Smooth muscle cell (in vitro differentiated cells): ENCODE measurements at regions not wholly inside any gene's neighbourhood (a gene's known extent, or its start where the extent isn't known, plus 50 kb on each side); places are given as distances from the start of the nearest gene placed in this dataset.

ENCODE experiments used
- DNase-seq: peaks from one replicate; lab custom pipeline; 2025; ENCODE audit not compliant: unreplicated experiment; lab: John Stamatoyannopoulos, UW
- H2AFZ ChIP-seq: fragments of 200-600 bp; sonication (generic); 2 replicates; pipeline ENCODE4 v1.6.0; 2016; ENCODE audit warnings: antibody characterized with exemption, low read depth, mild to moderate bottlenecking
- H3F3A ChIP-seq: fragments of 200-600 bp; sonication (generic); 2 replicates; pipeline ENCODE4 v1.6.0; 2017; ENCODE audit warnings: antibody characterized with exemption, low read depth
- H3K27ac ChIP-seq: fragments of 200-600 bp; sonication (generic); 2 replicates; pipeline ENCODE4 v1.5.1; 2016; ENCODE audit warnings: low read depth, mild to moderate bottlenecking
- H3K27me3 ChIP-seq: fragments of 200-600 bp; sonication (generic); 2 replicates; pipeline ENCODE4 v1.6.1; 2016; ENCODE audit warnings: low read depth, mild to moderate bottlenecking
- H3K36me3 ChIP-seq: fragments of 200-600 bp; sonication (generic); 2 replicates; pipeline ENCODE4 v1.5.1; 2016; ENCODE audit warnings: low read depth
- H3K4me1 ChIP-seq: fragments of 200-600 bp; sonication (generic); 2 replicates; pipeline ENCODE4 v1.5.1; 2016; ENCODE audit warnings: low read depth
- H3K4me2 ChIP-seq: fragments of 200-600 bp; sonication (generic); 2 replicates; pipeline ENCODE4 v1.6.0; 2016; ENCODE audit warnings: mild to moderate bottlenecking
- H3K4me3 ChIP-seq: fragments of 200-600 bp; sonication (generic); 2 replicates; pipeline ENCODE4 v1.5.1; 2016; ENCODE audit warnings: mild to moderate bottlenecking
- H3K79me2 ChIP-seq: fragments of 200-600 bp; sonication (generic); 2 replicates; pipeline ENCODE4 v1.6.0; 2016; ENCODE audit warnings: low read depth, mild to moderate bottlenecking
- H3K9ac ChIP-seq: fragments of 200-600 bp; sonication (generic); 2 replicates; pipeline ENCODE4 v1.6.0; 2016; ENCODE audit warnings: low read depth
- H3K9me3 ChIP-seq: fragments of 200-600 bp; sonication (generic); replicated peaks from 2 replicates; pipeline ENCODE4 v1.5.1; 2016; ENCODE audit warnings: low read depth
- H4K20me1 ChIP-seq: fragments of 200-600 bp; sonication (generic); 2 replicates; pipeline ENCODE4 v1.6.0; 2016; ENCODE audit warnings: low read depth
- WGBS: methylation state at CpG from one replicate; pipeline ENCODE4 v1.1.7; 2016; ENCODE audit warnings: low lambda C conversion rate; 5-methylcytosine and 5-hydroxymethylcytosine counted together
- TF ChIP-seq, protein P1 (sequence below): fragments of 200-600 bp; sonication (generic); IDR thresholded peaks from 2 replicates; pipeline ENCODE4 v1.5.1; 2017; ENCODE audit warnings: borderline replicate concordance, mild to moderate bottlenecking, antibody characterized with exemption; ENCODE audit not compliant: insufficient read depth, poor library complexity, severe bottlenecking

DNA sequence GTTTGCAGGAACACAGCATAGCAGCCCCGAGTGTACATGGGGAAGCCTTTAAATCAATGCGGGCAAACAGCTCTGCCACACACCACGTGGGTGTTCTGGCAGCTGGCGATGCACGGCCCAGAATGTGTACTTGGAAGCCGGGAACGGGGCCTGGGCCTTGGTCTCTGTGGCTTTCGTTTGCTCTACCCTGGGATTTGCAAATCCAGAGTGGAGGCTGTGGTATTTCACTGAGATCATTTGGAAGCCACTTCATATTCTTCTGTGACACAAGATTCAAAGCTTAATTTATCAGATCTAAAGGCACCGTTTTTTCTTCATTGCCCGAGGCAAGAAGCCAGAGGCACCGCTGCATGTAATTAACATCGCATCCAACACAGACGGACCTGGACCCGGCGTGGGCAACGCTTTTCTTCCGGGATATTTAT lies 246.3 kb upstream of the MYT1L start:
- Histone ChIP-seq H3K9me3 (no peaks in the 10 kb centered on the region), H3K4me1 (no peaks in the 10 kb centered on the region), H3K27me3 (no peaks in the 10 kb centered on the region), H3K9ac (no peak overlapping the region), H3F3A (no peaks in the 10 kb centered on the region), H3K79me2 (no peaks in the 10 kb centered on the region), H3K27ac (no peak overlapping the region), H3K4me2 (no peak overlapping the region), H3K4me3 (no peak overlapping the region), H2AFZ (no peak overlapping the region), H4K20me1 (no peaks in the 10 kb centered on the region), H3K36me3 (no peaks in the 10 kb centered on the region)
- WGBS: 90% methylated on average over 17 of the region's 17 CpGs
- DNase-seq: no peak
- TF ChIP-seq, protein P1, sequence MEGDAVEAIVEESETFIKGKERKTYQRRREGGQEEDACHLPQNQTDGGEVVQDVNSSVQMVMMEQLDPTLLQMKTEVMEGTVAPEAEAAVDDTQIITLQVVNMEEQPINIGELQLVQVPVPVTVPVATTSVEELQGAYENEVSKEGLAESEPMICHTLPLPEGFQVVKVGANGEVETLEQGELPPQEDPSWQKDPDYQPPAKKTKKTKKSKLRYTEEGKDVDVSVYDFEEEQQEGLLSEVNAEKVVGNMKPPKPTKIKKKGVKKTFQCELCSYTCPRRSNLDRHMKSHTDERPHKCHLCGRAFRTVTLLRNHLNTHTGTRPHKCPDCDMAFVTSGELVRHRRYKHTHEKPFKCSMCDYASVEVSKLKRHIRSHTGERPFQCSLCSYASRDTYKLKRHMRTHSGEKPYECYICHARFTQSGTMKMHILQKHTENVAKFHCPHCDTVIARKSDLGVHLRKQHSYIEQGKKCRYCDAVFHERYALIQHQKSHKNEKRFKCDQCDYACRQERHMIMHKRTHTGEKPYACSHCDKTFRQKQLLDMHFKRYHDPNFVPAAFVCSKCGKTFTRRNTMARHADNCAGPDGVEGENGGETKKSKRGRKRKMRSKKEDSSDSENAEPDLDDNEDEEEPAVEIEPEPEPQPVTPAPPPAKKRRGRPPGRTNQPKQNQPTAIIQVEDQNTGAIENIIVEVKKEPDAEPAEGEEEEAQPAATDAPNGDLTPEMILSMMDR: no peak

DNA sequence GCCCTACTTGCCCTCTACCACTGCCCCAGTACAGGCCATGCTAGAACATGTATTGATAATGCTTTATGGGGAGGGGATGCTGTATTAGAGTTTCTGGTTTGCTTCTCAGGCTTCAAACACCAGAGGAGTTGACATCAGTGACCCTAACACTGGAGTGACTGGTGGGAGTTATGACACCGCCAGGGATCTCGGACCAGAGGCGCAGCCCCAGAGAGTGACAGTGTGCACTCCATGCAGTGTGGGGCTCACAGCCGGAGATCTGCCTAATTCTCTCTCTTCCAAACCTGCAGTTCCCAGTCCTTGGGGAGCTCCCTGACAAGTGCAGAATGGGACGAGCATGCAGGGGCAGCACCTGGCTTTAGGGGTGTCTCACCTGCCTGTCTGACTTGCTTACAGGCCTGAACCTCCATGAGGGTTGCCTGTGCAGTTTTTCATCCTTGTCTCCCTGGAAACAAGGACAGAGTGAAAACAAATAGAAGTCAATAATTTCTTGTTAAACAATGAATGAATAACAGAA lies 244.9 kb upstream of the MYT1L start:
- no peak overlapping the region for H3K4me3 ChIP-seq
- no peaks in the 10 kb centered on the region for H3K4me1 ChIP-seq
- TF ChIP-seq, protein P1: no peak
- no peaks in the 10 kb centered on the region for H3K27me3 ChIP-seq
- H3F3A ChIP-seq: no peaks in the 10 kb centered on the region
- 97% methylated on average over 5 of the region's 5 CpGs for WGBS
- no peak for DNase-seq
- H3K79me2 ChIP-seq: no peaks in the 10 kb centered on the region
- no peak overlapping the region for H3K27ac ChIP-seq
- H3K4me2 ChIP-seq: no peak overlapping the region
- H4K20me1 ChIP-seq: no peaks in the 10 kb centered on the region
- H3K9ac ChIP-seq: no peak overlapping the region
- no peak overlapping the region for H2AFZ ChIP-seq
- H3K9me3 ChIP-seq: no peaks in the 10 kb centered on the region
- H3K36me3 ChIP-seq: no peaks in the 10 kb centered on the region

DNA sequence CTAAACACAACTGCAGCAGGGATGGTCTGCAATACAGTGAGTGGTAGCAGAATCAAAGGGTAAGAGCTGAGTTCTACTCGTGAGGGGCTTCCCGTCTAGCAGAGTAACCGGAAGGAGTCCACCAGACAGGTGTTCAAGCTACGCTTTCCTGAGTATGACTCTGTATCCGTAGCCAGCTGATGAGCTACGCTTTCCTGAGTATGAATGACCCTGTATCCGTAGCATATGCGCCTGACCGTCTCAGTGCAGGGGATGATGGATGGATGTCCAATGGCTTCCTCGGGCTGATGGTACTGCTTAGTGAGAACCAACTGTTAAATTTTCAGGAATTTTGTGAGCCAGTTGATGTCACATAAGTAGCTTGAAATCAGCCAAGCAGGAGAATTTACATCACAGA lies 244.1 kb upstream of the MYT1L start:
- no peaks in the 10 kb centered on the region for H4K20me1 ChIP-seq
- no peak overlapping the region for H3K4me3 ChIP-seq
- H3K27ac ChIP-seq: no peak overlapping the region
- no peaks in the 10 kb centered on the region for H3F3A ChIP-seq
- no peaks in the 10 kb centered on the region for H3K36me3 ChIP-seq
- no peak overlapping the region for H2AFZ ChIP-seq
- DNase-seq: no peak
- H3K9me3 ChIP-seq: no peaks in the 10 kb centered on the region
- H3K27me3 ChIP-seq: no peaks in the 10 kb centered on the region
- no peaks in the 10 kb centered on the region for H3K79me2 ChIP-seq
- TF ChIP-seq, protein P1: no peak
- H3K9ac ChIP-seq: no peak overlapping the region
- H3K4me2 ChIP-seq: no peak overlapping the region
- H3K4me1 ChIP-seq: no peaks in the 10 kb centered on the region
- 93% methylated on average over 10 of the region's 10 CpGs for WGBS

DNA sequence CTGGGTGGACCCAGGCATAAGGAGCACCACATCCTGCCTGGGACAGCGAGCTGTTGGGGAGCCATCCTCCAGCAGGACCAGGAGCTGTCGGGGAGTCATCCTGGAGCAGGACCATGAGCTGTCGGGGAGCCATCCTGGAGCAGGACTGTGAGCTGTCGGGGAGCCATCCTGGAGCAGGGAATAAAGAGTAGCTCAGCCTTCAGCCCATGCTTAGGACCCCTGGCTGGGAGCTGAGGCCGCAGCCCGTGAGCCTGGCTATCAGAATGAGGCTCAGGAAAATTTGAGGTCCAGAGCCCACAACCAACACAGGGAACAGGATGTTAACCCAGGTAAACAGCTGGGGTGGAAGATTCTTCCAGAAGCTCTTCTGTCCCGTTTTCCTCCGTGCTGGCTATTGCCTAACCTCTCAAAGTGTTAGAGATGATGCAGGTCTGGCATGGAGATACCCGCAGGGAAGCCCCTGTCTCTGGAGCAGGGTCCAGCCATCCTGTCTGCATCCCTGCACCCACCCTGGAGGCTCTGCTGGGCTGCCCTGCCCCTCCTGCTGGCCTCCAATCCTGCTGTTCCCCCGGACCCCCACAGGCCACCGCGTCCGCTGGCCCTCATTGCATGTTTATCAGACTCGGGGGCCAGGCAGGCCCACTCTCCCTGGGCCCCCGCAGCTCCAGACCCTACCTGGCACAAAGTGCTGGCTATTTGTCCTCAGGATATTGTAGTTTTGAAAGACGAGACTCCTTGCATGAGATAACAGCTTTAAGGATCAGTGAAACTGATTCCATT lies 243.5 kb upstream of the MYT1L start:
- Histone ChIP-seq H3K79me2 (no peaks in the 10 kb centered on the region), H3K36me3 (no peaks in the 10 kb centered on the region), H3K4me2 (no peak overlapping the region), H3K9me3 (no peaks in the 10 kb centered on the region), H3F3A (no peaks in the 10 kb centered on the region), H3K9ac (no peak overlapping the region), H3K27ac (no peak overlapping the region), H3K4me1 (no peaks in the 10 kb centered on the region), H4K20me1 (no peaks in the 10 kb centered on the region), H3K27me3 (no peaks in the 10 kb centered on the region), H2AFZ (no peak overlapping the region), H3K4me3 (no peak overlapping the region)
- no peak for DNase-seq
- TF ChIP-seq, protein P1: no peak
- 90% methylated on average over 15 of the region's 16 CpGs for WGBS
